HT1080 (cell line): ENCODE measurements at regions not wholly inside any gene's neighbourhood (a gene's known extent, or its start where the extent isn't known, plus 50 kb on each side); places are given as distances from the start of the nearest gene placed in this dataset.

ENCODE experiments used
- DNase-seq: peaks from one replicate; pipeline ENCODE4 v3.0.0-alpha.2; 2015; ENCODE audit warnings: low read depth

- no peak for DNase-seq
These were observed 52.4 kb upstream of the AGPS start for GRCh38 chr2:177340158-177340557.

GRCh38 chr2:177342736-177343135 is 49.8 kb upstream of the AGPS start:
- DNase-seq, result no peak
